ENCODE measurements at regions not wholly inside any gene's neighbourhood (a gene's known extent, or its start where the extent isn't known, plus 50 kb on each side); places are given as distances from the start of the nearest gene placed in this dataset.

GRCh38 chr9:115296831-115297565 is 179.0 kb upstream of the TNC start:
- TF ChIP-seq CTCF (conservative IDR thresholded peaks at IDR 0.05 in 1 of 2, IDR thresholded peaks at IDR 0.05 in 1 of 2; ENCODE audit: extremely low read depth in 1 of 2, insufficient read depth in 1 of 2, low read depth in 1 of 2, low read length in 2 of 2) (no peak), EZH2 (IDR thresholded peaks at IDR 0.05; ENCODE audit: borderline replicate concordance, low read length) (no peak)

All from mammary epithelial cell (primary cell).